ENCODE measurements at regions not wholly inside any gene's neighbourhood (a gene's known extent, or its start where the extent isn't known, plus 50 kb on each side); places are given as distances from the start of the nearest gene placed in this dataset.

GRCh38 chr3:29137601-29138000, 143.3 kb upstream of the RBMS3 start:
- Histone ChIP-seq H2BK15ac (replicated peaks; ENCODE audit: low read depth) (no peak overlapping the region), H3K4me3 (ENCODE audit: low read length) (no peak overlapping the region), H3K9ac (ENCODE audit: low read length) (no peak overlapping the region), H4K5ac (ENCODE audit: low read length) (no peak overlapping the region), H3K79me2 (ENCODE audit: control insufficient read depth, insufficient read depth, low read length) (no peaks in the 10 kb centered on the region), H3K27ac (ENCODE audit: low read depth, low read length) (no peak overlapping the region), H3K27me3 (ENCODE audit: insufficient read depth, low read length, poor library complexity) (no peaks in the 10 kb centered on the region), H3K56ac (ENCODE audit: low read length) (no peak overlapping the region), H2BK120ac (ENCODE audit: low read depth, low read length) (no peak overlapping the region), H3K18ac (ENCODE audit: low read length) (no peak overlapping the region), H3K4ac (ENCODE audit: low read depth, low read length) (no peak overlapping the region), H3K4me2 (ENCODE audit: low read length) (no peak overlapping the region), H2BK5ac (ENCODE audit: low read length) (no peak overlapping the region), H2AK5ac (ENCODE audit: low read length) (no peak overlapping the region), H3K4me1 (ENCODE audit: control insufficient read depth, low read depth, low read length) (peaks cover 7% of the 10 kb centered on the region), H3K36me3 (ENCODE audit: control insufficient read depth, insufficient read depth, low read length) (no peaks in the 10 kb centered on the region), H3K23ac (ENCODE audit: low read length) (no peak overlapping the region), H4K8ac (ENCODE audit: low read depth, low read length) (no peak overlapping the region), H3K79me1 (ENCODE audit: low read length) (no peaks in the 10 kb centered on the region)
- DNase-seq = peak; percentile 6
- no CpG with 5 or more reads among the region's 1 CpG for WGBS (ENCODE audit: extremely low coverage, insufficient coverage, low lambda C conversion rate)

DNA sequence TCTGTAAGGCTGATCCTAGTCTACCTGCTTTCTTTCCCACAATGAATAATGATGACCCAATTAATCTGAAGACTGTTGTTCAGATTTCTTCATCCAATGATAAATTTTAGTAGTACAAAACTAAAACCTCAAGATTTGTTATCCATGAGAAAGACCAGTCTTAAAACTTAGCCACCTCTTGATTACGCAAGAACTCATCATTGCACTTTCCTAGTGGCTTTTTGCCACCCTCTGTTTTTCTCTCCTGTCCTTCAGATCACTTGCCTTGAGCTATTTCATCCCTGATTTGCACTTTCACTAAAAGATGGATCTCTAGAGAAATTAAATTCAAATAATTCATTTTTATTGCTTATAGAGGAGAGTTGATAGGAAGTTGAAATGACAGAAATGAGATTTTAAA, 142.7 kb upstream of the RBMS3 start:
- Histone ChIP-seq H2BK120ac (ENCODE audit: low read depth, low read length) (no peak overlapping the region), H3K9ac (ENCODE audit: low read length) (no peak overlapping the region), H3K27ac (ENCODE audit: low read depth, low read length) (no peak overlapping the region), H4K8ac (ENCODE audit: low read depth, low read length) (no peak overlapping the region), H3K27me3 (ENCODE audit: insufficient read depth, low read length, poor library complexity) (no peaks in the 10 kb centered on the region), H3K56ac (ENCODE audit: low read length) (no peak overlapping the region), H2BK15ac (replicated peaks; ENCODE audit: low read depth) (no peak overlapping the region), H3K79me2 (ENCODE audit: control insufficient read depth, insufficient read depth, low read length) (no peaks in the 10 kb centered on the region), H4K5ac (ENCODE audit: low read length) (no peak overlapping the region), H3K4me2 (ENCODE audit: low read length) (no peak overlapping the region), H3K4me3 (ENCODE audit: low read length) (no peak overlapping the region), H3K23ac (ENCODE audit: low read length) (no peak overlapping the region), H2AK5ac (ENCODE audit: low read length) (no peak overlapping the region), H3K18ac (ENCODE audit: low read length) (no peak overlapping the region), H3K36me3 (ENCODE audit: control insufficient read depth, insufficient read depth, low read length) (no peaks in the 10 kb centered on the region), H3K4me1 (ENCODE audit: control insufficient read depth, low read depth, low read length) (peaks cover 7% of the 10 kb centered on the region), H3K4ac (ENCODE audit: low read depth, low read length) (no peak overlapping the region), H2BK5ac (ENCODE audit: low read length) (no peak overlapping the region), H3K79me1 (ENCODE audit: low read length) (no peaks in the 10 kb centered on the region)
- WGBS (ENCODE audit: extremely low coverage, insufficient coverage, low lambda C conversion rate) = no CpG with 5 or more reads among the region's 1 CpG
- DNase-seq = no peak

- H3K9ac ChIP-seq (ENCODE audit: low read length) = no peak overlapping the region
These were observed 140.2 kb upstream of the RBMS3 start for GRCh38 chr3:29140666-29141065.

DNA sequence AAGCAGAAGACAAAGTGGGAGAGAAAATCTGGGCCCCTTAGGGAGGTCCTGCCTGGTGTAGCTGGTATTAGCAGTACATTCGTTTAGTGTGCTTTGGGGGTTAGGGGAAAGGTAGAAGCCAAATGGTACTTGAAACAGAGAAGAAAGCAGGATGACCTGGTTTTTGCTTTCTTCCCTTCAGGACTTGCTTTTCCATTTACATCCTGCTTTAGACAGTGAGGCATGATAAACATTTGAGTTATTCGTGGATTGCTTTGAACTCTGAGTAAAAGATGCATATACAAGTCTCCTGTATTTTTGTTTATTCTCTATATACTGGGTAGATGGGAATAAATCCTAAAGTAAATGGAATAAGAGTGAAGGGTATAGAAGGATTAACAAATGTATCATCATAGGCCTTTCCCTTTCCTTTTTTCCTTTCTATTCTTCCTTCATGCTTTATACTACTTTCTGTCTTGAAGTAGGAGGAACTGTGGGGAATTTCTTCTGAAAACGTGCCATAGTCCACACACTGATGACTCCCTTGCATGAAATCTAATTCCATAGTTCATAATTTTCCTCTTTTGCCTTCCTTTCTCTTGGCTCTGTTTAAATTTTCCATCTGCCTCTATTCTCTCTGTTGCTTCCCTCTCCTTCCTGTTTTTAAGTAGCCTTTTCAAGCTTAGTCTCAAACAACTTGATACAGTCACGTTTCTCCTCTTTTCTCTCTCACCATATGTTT, 139.5 kb upstream of the RBMS3 start:
- Histone ChIP-seq H3K36me3 (ENCODE audit: control insufficient read depth, insufficient read depth, low read length) (no peaks in the 10 kb centered on the region), H3K4me3 (ENCODE audit: low read length) (no peak overlapping the region), H3K56ac (ENCODE audit: low read length) (no peak overlapping the region), H2AK5ac (ENCODE audit: low read length) (no peak overlapping the region), H2BK120ac (ENCODE audit: low read depth, low read length) (peak overlapping the region; percentile 78), H3K4me1 (ENCODE audit: control insufficient read depth, low read depth, low read length) (peaks cover 7% of the 10 kb centered on the region), H3K18ac (ENCODE audit: low read length) (peak overlapping the region; percentile 76), H4K5ac (ENCODE audit: low read length) (no peak overlapping the region), H2BK5ac (ENCODE audit: low read length) (no peak overlapping the region), H3K4ac (ENCODE audit: low read depth, low read length) (peak overlapping the region; percentile 36), H3K27me3 (ENCODE audit: insufficient read depth, low read length, poor library complexity) (no peaks in the 10 kb centered on the region), H3K79me1 (ENCODE audit: low read length) (no peaks in the 10 kb centered on the region), H3K79me2 (ENCODE audit: control insufficient read depth, insufficient read depth, low read length) (no peaks in the 10 kb centered on the region), H3K4me2 (ENCODE audit: low read length) (no peak overlapping the region), H2BK15ac (replicated peaks; ENCODE audit: low read depth) (no peak overlapping the region), H3K27ac (ENCODE audit: low read depth, low read length) (no peak overlapping the region), H3K23ac (ENCODE audit: low read length) (no peak overlapping the region), H3K9ac (ENCODE audit: low read length) (no peak overlapping the region), H4K8ac (ENCODE audit: low read depth, low read length) (no peak overlapping the region)
- no CpG with 5 or more reads among the region's 4 CpGs for whole genome bisulfite sequencing (ENCODE audit: extremely low coverage, insufficient coverage, low lambda C conversion rate)
- peak; percentile 60 for DNase-seq

More at GRCh38 chr3:29140666-29141065, 140.2 kb upstream of the RBMS3 start:
- no peaks in the 10 kb centered on the region for H3K27me3 ChIP-seq (ENCODE audit: insufficient read depth, low read length, poor library complexity)
- no peak overlapping the region for H4K5ac ChIP-seq (ENCODE audit: low read length)
- H3K56ac ChIP-seq (ENCODE audit: low read length) = no peak overlapping the region
- peaks cover 7% of the 10 kb centered on the region for H3K4me1 ChIP-seq (ENCODE audit: control insufficient read depth, low read depth, low read length)
- peak overlapping the region; percentile 76 for H3K18ac ChIP-seq (ENCODE audit: low read length)
- no peak overlapping the region for H3K27ac ChIP-seq (ENCODE audit: low read depth, low read length)
- no peaks in the 10 kb centered on the region for H3K36me3 ChIP-seq (ENCODE audit: control insufficient read depth, insufficient read depth, low read length)
- no peak overlapping the region for H2BK15ac ChIP-seq (replicated peaks; ENCODE audit: low read depth)
- DNase-seq = no peak
- no peak overlapping the region for H4K8ac ChIP-seq (ENCODE audit: low read depth, low read length)
- H3K79me1 ChIP-seq (ENCODE audit: low read length) = no peaks in the 10 kb centered on the region
- no peaks in the 10 kb centered on the region for H3K79me2 ChIP-seq (ENCODE audit: control insufficient read depth, insufficient read depth, low read length)
- H3K23ac ChIP-seq (ENCODE audit: low read length) = no peak overlapping the region
- H3K4ac ChIP-seq (ENCODE audit: low read depth, low read length) = peak overlapping the region; percentile 36
- no peak overlapping the region for H2BK5ac ChIP-seq (ENCODE audit: low read length)
- no CpG with 5 or more reads among the region's 1 CpG for WGBS (ENCODE audit: extremely low coverage, insufficient coverage, low lambda C conversion rate)
- H2BK120ac ChIP-seq (ENCODE audit: low read depth, low read length) = no peak overlapping the region
- H3K4me3 ChIP-seq (ENCODE audit: low read length) = no peak overlapping the region
- no peak overlapping the region for H3K4me2 ChIP-seq (ENCODE audit: low read length)
- no peak overlapping the region for H2AK5ac ChIP-seq (ENCODE audit: low read length)

DNA sequence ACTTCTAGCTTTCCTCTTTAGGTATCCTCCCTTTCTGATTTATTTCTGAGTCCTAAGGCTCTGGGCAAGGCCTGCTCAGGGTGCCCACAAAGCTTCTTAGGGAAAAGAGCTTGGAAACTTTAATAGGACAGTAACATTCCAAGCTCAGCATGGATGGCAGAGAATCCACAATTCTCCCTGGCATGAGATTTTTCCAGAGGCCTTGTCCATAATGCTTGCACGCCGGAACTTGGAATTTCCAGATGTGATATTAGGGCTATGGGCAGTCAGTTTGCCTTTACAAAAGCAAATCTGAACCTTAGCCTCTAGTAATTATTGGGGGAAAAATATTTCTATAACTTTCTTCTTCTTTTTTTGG, 139.0 kb upstream of the RBMS3 start:
- Histone ChIP-seq H3K56ac (ENCODE audit: low read length) (no peak overlapping the region), H3K4ac (ENCODE audit: low read depth, low read length) (no peak overlapping the region), H3K79me1 (ENCODE audit: low read length) (no peaks in the 10 kb centered on the region), H3K36me3 (ENCODE audit: control insufficient read depth, insufficient read depth, low read length) (no peaks in the 10 kb centered on the region), H3K18ac (ENCODE audit: low read length) (peak overlapping the region; percentile 18), H2BK120ac (ENCODE audit: low read depth, low read length) (no peak overlapping the region), H3K9ac (ENCODE audit: low read length) (no peak overlapping the region), H4K5ac (ENCODE audit: low read length) (no peak overlapping the region), H2AK5ac (ENCODE audit: low read length) (no peak overlapping the region), H3K23ac (ENCODE audit: low read length) (no peak overlapping the region), H2BK5ac (ENCODE audit: low read length) (no peak overlapping the region), H3K27me3 (ENCODE audit: insufficient read depth, low read length, poor library complexity) (no peaks in the 10 kb centered on the region), H3K4me2 (ENCODE audit: low read length) (no peak overlapping the region), H3K27ac (ENCODE audit: low read depth, low read length) (no peak overlapping the region), H3K4me3 (ENCODE audit: low read length) (no peak overlapping the region), H3K79me2 (ENCODE audit: control insufficient read depth, insufficient read depth, low read length) (no peaks in the 10 kb centered on the region), H3K4me1 (ENCODE audit: control insufficient read depth, low read depth, low read length) (peaks cover 7% of the 10 kb centered on the region), H4K8ac (ENCODE audit: low read depth, low read length) (no peak overlapping the region), H2BK15ac (replicated peaks; ENCODE audit: low read depth) (no peak overlapping the region)
- peak; percentile 74 for DNase-seq
- no CpG with 5 or more reads among the region's 2 CpGs for WGBS (ENCODE audit: extremely low coverage, insufficient coverage, low lambda C conversion rate)

- Histone ChIP-seq H3K79me2 (ENCODE audit: control insufficient read depth, insufficient read depth, low read length) (no peaks in the 10 kb centered on the region), H3K79me1 (ENCODE audit: low read length) (no peaks in the 10 kb centered on the region), H3K27ac (ENCODE audit: low read depth, low read length) (no peak overlapping the region), H3K18ac (ENCODE audit: low read length) (no peak overlapping the region), H4K8ac (ENCODE audit: low read depth, low read length) (no peak overlapping the region), H3K9ac (ENCODE audit: low read length) (no peak overlapping the region), H4K5ac (ENCODE audit: low read length) (no peak overlapping the region), H2AK5ac (ENCODE audit: low read length) (no peak overlapping the region), H3K27me3 (ENCODE audit: insufficient read depth, low read length, poor library complexity) (no peaks in the 10 kb centered on the region), H2BK120ac (ENCODE audit: low read depth, low read length) (no peak overlapping the region), H3K4me2 (ENCODE audit: low read length) (no peak overlapping the region), H3K4ac (ENCODE audit: low read depth, low read length) (no peak overlapping the region), H3K56ac (ENCODE audit: low read length) (no peak overlapping the region), H2BK15ac (replicated peaks; ENCODE audit: low read depth) (no peak overlapping the region), H3K4me3 (ENCODE audit: low read length) (no peak overlapping the region), H3K36me3 (ENCODE audit: control insufficient read depth, insufficient read depth, low read length) (no peaks in the 10 kb centered on the region), H2BK5ac (ENCODE audit: low read length) (no peak overlapping the region), H3K23ac (ENCODE audit: low read length) (no peak overlapping the region), H3K4me1 (ENCODE audit: control insufficient read depth, low read depth, low read length) (peaks cover 7% of the 10 kb centered on the region)
- DNase-seq = no peak
- WGBS (ENCODE audit: extremely low coverage, insufficient coverage, low lambda C conversion rate) = no CpG with 5 or more reads among the region's 3 CpGs
These were observed 137.7 kb upstream of the RBMS3 start for GRCh38 chr3:29143151-29143550.

Measured in mesendoderm (in vitro differentiated cells).